DOHH2 (cell line): ENCODE measurements at regions not wholly inside any gene's neighbourhood (a gene's known extent, or its start where the extent isn't known, plus 50 kb on each side); places are given as distances from the start of the nearest gene placed in this dataset.
A peak's percentile ranks its signal among the peaks of the same experiment; 100 is the strongest.

ENCODE experiments used
- H3F3A ChIP-seq: fragments of 200-600 bp; sonication (generic), shearing (Covaris generic); 2 replicates; pipeline ENCODE4 v1.6.0; 2016; ENCODE audit warnings: antibody characterized with exemption, mild to moderate bottlenecking; ENCODE audit not compliant: control insufficient read depth, insufficient read depth
- H3K27ac ChIP-seq: fragments of 200-600 bp; sonication (generic); 2 replicates; pipeline ENCODE4 v1.5.1; 2014; ENCODE audit warnings: low read depth, mild to moderate bottlenecking, low read length, moderate library complexity
- H3K27me3 ChIP-seq: fragments of 200-600 bp; sonication (generic); 2 replicates; pipeline ENCODE4 v1.6.1; 2014; ENCODE audit warnings: mild to moderate bottlenecking, low read length, mixed read lengths; ENCODE audit not compliant: control insufficient read depth
- H3K36me3 ChIP-seq: fragments of 200-600 bp; sonication (generic); 2 replicates; pipeline ENCODE4 v1.6.1; 2014; ENCODE audit warnings: mild to moderate bottlenecking, low read length, moderate library complexity, mixed read lengths; ENCODE audit not compliant: control insufficient read depth
- H3K4me1 ChIP-seq: fragments of 200-600 bp; sonication (generic); 2 replicates; pipeline ENCODE4 v1.6.1; 2014; ENCODE audit warnings: mild to moderate bottlenecking, low read length, mixed read lengths; ENCODE audit not compliant: control insufficient read depth
- H3K4me2 ChIP-seq: fragments of 200-600 bp; sonication (generic); 2 replicates; pipeline ENCODE4 v1.6.0; 2014; ENCODE audit warnings: mild to moderate bottlenecking, low read length, moderate library complexity
- H3K4me3 ChIP-seq: fragments of 200-600 bp; sonication (generic); 2 replicates; pipeline ENCODE4 v1.5.1; 2014; ENCODE audit warnings: mild to moderate bottlenecking, low read length, mixed read lengths
- H3K79me2 ChIP-seq: fragments of 200-600 bp; sonication (generic); 2 replicates; pipeline ENCODE4 v1.6.1; 2014; ENCODE audit warnings: mild to moderate bottlenecking, low read length, mixed read lengths; ENCODE audit not compliant: control insufficient read depth
- H3K9me2 ChIP-seq: fragments of 200-600 bp; sonication (generic); replicated peaks from 2 replicates; pipeline ENCODE4 v1.6.1; 2014; ENCODE audit warnings: mild to moderate bottlenecking, low read length, mixed read lengths; ENCODE audit not compliant: control insufficient read depth
- H3K9me3 ChIP-seq: fragments of 200-600 bp; sonication (generic); 2 replicates; pipeline ENCODE4 v1.6.1; 2014; ENCODE audit warnings: antibody characterized with exemption, low read length, mixed read lengths; ENCODE audit not compliant: control insufficient read depth, insufficient read depth
- H4K20me1 ChIP-seq: fragments of 200-600 bp; sonication (generic); 2 replicates; pipeline ENCODE4 v1.6.0; 2014; ENCODE audit warnings: low read depth, mild to moderate bottlenecking, antibody characterized with exemption, low read length, moderate library complexity; ENCODE audit not compliant: control insufficient read depth, insufficient read depth
- EZH2phosphoT487 ChIP-seq: fragments of 200-600 bp; sonication (generic); IDR thresholded peaks from 2 replicates; pipeline ENCODE4 v1.6.1; 2017; ENCODE audit warnings: borderline replicate concordance, mild to moderate bottlenecking, antibody characterized with exemption, low read length, moderate library complexity, mixed read lengths
- TF ChIP-seq, protein P1 (sequence below): fragments of 200-600 bp; sonication (generic); IDR thresholded peaks from one replicate; pipeline ENCODE4 v1.5.1; 2014; ENCODE audit warnings: antibody characterized with exemption, mild to moderate bottlenecking, low read depth, low read length; ENCODE audit not compliant: poor library complexity, severe bottlenecking

DNA sequence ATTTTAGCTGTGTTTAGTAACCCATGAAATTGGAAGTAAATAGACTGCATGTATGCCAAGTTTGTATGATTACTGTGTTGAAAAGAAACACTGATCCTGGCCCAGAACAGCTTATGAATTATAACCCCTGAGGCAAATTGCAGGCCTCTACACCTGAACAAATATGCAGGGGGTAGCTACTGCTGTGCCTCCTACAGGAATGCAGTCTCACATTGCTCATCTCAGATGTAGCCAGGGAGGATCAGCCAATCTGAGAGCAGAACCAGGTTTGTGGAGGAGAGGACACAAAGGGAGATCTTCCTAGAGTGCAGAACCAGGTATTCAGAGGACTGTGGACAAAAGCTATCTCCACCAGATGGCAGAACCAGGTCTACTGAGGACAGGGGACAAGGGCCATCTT lies 442.2 kb upstream of the DDI1 start:
- no peaks in the 10 kb centered on the region for H3K9me3 ChIP-seq
- no peak overlapping the region for H3K4me2 ChIP-seq
- H3K79me2 ChIP-seq, result no peaks in the 10 kb centered on the region
- H3K9me2 ChIP-seq, result no peaks in the 10 kb centered on the region
- no peaks in the 10 kb centered on the region for H3K36me3 ChIP-seq
- H3K27me3 ChIP-seq, result no peaks in the 10 kb centered on the region
- no peak overlapping the region for H3K4me3 ChIP-seq
- H3K27ac ChIP-seq, result no peak overlapping the region
- TF ChIP-seq, protein P1, sequence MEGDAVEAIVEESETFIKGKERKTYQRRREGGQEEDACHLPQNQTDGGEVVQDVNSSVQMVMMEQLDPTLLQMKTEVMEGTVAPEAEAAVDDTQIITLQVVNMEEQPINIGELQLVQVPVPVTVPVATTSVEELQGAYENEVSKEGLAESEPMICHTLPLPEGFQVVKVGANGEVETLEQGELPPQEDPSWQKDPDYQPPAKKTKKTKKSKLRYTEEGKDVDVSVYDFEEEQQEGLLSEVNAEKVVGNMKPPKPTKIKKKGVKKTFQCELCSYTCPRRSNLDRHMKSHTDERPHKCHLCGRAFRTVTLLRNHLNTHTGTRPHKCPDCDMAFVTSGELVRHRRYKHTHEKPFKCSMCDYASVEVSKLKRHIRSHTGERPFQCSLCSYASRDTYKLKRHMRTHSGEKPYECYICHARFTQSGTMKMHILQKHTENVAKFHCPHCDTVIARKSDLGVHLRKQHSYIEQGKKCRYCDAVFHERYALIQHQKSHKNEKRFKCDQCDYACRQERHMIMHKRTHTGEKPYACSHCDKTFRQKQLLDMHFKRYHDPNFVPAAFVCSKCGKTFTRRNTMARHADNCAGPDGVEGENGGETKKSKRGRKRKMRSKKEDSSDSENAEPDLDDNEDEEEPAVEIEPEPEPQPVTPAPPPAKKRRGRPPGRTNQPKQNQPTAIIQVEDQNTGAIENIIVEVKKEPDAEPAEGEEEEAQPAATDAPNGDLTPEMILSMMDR, result no peak
- no peak for TF ChIP-seq EZH2phosphoT487
- H3K4me1 ChIP-seq, result no peaks in the 10 kb centered on the region
- no peaks in the 10 kb centered on the region for H4K20me1 ChIP-seq
- H3F3A ChIP-seq, result no peaks in the 10 kb centered on the region

DNA sequence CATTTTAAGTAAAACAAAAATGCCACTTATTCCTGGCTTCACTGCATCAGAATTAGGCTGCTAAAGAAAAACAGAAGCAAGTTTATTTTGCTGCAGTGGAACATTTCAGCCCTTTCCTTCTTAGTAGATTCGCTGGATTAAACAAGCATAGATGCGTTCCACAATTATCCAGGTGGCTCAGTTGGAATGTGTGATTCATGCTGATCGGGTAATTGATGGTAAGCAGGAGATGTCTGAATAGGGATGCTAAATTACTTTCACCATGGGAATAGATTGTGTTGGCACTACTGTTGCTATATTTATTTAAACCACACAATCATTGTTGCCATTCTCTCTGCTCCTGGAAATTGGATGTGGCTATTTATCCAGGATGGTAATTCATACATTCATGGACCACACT lies 440.1 kb upstream of the DDI1 start:
- Histone ChIP-seq H3K4me2 (no peak overlapping the region), H3K9me3 (no peaks in the 10 kb centered on the region), H3F3A (no peaks in the 10 kb centered on the region), H3K4me3 (no peak overlapping the region), H3K36me3 (no peaks in the 10 kb centered on the region), H3K27ac (no peak overlapping the region), H3K4me1 (no peaks in the 10 kb centered on the region), H3K9me2 (no peaks in the 10 kb centered on the region), H4K20me1 (no peaks in the 10 kb centered on the region), H3K27me3 (no peaks in the 10 kb centered on the region), H3K79me2 (no peaks in the 10 kb centered on the region)
- TF ChIP-seq EZH2phosphoT487, result no peak
- TF ChIP-seq, protein P1, result no peak

DNA sequence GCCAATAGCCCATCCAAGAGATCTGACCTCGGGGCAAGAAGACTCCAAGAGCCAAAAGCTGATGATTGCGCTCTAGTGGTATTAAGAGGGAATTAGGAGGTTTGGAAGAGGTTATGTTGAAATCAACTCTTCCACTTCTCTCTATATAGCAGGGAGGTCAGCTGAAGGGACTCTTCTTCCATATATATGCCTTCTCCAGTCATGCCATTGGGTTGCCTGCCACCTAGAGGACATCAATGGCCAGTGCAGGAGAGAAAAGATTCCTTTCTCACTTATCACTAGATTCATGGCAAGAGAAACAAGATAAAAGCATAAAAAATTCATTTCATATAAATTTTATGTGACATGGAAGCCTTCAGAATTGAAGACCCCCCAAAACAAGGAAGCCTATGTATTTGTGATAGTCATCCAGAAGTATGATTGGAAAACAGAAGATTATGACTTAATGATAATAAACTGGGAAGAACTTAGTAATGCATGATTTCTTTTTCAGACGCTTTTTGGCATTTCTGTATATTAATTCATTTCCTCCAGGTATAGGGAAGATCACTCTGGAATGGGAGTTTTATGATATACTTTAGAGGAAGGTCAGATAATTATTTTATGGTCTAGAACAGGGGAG lies 435.1 kb upstream of the DDI1 start:
- no peaks in the 10 kb centered on the region for H3K27me3 ChIP-seq
- TF ChIP-seq, protein P1, result peak; percentile 79
- no peak for TF ChIP-seq EZH2phosphoT487
- no peaks in the 10 kb centered on the region for H3F3A ChIP-seq
- no peaks in the 10 kb centered on the region for H3K4me1 ChIP-seq
- H3K4me2 ChIP-seq, result no peak overlapping the region
- no peaks in the 10 kb centered on the region for H3K36me3 ChIP-seq
- H4K20me1 ChIP-seq, result no peaks in the 10 kb centered on the region
- H3K4me3 ChIP-seq, result no peak overlapping the region
- no peak overlapping the region for H3K27ac ChIP-seq
- H3K9me3 ChIP-seq, result no peaks in the 10 kb centered on the region
- no peaks in the 10 kb centered on the region for H3K9me2 ChIP-seq
- H3K79me2 ChIP-seq, result no peaks in the 10 kb centered on the region
